ENCODE measurements at regions not wholly inside any gene's neighbourhood (a gene's known extent, or its start where the extent isn't known, plus 50 kb on each side); places are given as distances from the start of the nearest gene placed in this dataset.

GRCh38 chr9:695252-695651 is 146.2 kb upstream of the DMRT1 start:
- no peak for DNase-seq

- no peak for DNase-seq
Observed at GRCh38 chr9:696332-697323, 144.9 kb upstream of the DMRT1 start.

- no peak for DNase-seq
Observed at GRCh38 chr9:698276-698675, 143.2 kb upstream of the DMRT1 start.

GRCh38 chr9:698954-699353 is 142.5 kb upstream of the DMRT1 start:
- no peak for DNase-seq

- DNase-seq, result no peak
Observed at GRCh38 chr9:699396-699795, 142.1 kb upstream of the DMRT1 start.

- DNase-seq, result no peak
Observed at GRCh38 chr9:700365-701282, 140.9 kb upstream of the DMRT1 start.

- no peak for DNase-seq
Observed at GRCh38 chr9:703392-703791, 138.1 kb upstream of the DMRT1 start.

GRCh38 chr9:706073-706472 is 135.4 kb upstream of the DMRT1 start:
- no peak for DNase-seq

GRCh38 chr9:706606-707459 is 134.7 kb upstream of the DMRT1 start:
- DNase-seq, result peak; percentile 18

- DNase-seq, result no peak
Observed at GRCh38 chr9:708182-708550, 133.3 kb upstream of the DMRT1 start.

- DNase-seq, result no peak
Observed at GRCh38 chr9:708551-709432, 132.7 kb upstream of the DMRT1 start.

GRCh38 chr9:710951-711745 is 130.3 kb upstream of the DMRT1 start:
- no peak for DNase-seq

GRCh38 chr9:711761-712553 is 129.5 kb upstream of the DMRT1 start:
- no peak for DNase-seq

- no peak for DNase-seq
Observed at GRCh38 chr9:712643-713042, 128.9 kb upstream of the DMRT1 start.

- DNase-seq, result no peak
Observed at GRCh38 chr9:713091-713490, 128.4 kb upstream of the DMRT1 start.

GRCh38 chr9:714675-715074 is 126.8 kb upstream of the DMRT1 start:
- no peak for DNase-seq

GRCh38 chr9:715300-715699 is 126.2 kb upstream of the DMRT1 start:
- DNase-seq, result no peak

GRCh38 chr9:715743-716400 is 125.6 kb upstream of the DMRT1 start:
- DNase-seq, result no peak

GRCh38 chr9:717722-718121 is 123.8 kb upstream of the DMRT1 start:
- DNase-seq, result no peak

Measured in activated CD8-positive, alpha-beta memory T cell treated with anti-CD3 and anti-CD28 coated beads, Interleukin-2, amount 50 U/mL, for 4 hours (primary cell).